GM12864 (cell line): ENCODE measurements at regions not wholly inside any gene's neighbourhood (a gene's known extent, or its start where the extent isn't known, plus 50 kb on each side); places are given as distances from the start of the nearest gene placed in this dataset.

ENCODE experiments used
- DNase-seq: peaks from one replicate; pipeline ENCODE4 v3.0.0-alpha.2; 2011; ENCODE audit warnings: low read depth
- H3K4me3 ChIP-seq: 2 replicates; pipeline ENCODE4 v1.5.1; 2011; ENCODE audit warnings: mild to moderate bottlenecking, low read depth, low read length, control low read depth
- TF ChIP-seq, protein P1 (sequence below): IDR thresholded peaks from 2 replicates; pipeline ENCODE4 v1.5.1; 2011; ENCODE audit warnings: low read depth, mild to moderate bottlenecking, moderate library complexity, low read length, control low read depth, inconsistent platforms; ENCODE audit errors: missing control alignments

DNA sequence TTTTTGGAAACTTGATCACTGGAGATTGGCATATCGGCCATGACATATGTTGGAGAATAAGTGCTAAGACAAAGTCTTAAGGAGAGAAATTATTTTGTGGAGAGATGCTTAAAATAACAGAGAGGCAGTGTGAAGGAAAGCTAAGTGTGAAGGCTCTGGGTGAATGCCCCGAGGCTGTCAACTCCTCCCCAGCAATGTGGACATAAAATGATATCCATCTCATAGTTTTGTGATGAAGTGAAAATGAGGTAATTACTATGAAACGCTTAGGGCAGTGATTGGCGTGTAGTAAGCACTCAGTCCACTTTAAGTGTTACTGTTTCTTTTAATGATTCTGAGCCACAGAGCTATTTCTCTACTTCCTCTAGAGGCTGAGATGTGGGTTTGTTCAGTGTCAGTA is 195.8 kb upstream of the KLF12 start:
- TF ChIP-seq, protein P1, sequence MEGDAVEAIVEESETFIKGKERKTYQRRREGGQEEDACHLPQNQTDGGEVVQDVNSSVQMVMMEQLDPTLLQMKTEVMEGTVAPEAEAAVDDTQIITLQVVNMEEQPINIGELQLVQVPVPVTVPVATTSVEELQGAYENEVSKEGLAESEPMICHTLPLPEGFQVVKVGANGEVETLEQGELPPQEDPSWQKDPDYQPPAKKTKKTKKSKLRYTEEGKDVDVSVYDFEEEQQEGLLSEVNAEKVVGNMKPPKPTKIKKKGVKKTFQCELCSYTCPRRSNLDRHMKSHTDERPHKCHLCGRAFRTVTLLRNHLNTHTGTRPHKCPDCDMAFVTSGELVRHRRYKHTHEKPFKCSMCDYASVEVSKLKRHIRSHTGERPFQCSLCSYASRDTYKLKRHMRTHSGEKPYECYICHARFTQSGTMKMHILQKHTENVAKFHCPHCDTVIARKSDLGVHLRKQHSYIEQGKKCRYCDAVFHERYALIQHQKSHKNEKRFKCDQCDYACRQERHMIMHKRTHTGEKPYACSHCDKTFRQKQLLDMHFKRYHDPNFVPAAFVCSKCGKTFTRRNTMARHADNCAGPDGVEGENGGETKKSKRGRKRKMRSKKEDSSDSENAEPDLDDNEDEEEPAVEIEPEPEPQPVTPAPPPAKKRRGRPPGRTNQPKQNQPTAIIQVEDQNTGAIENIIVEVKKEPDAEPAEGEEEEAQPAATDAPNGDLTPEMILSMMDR = no peak
- H3K4me3 ChIP-seq = no peak overlapping the region
- no peak for DNase-seq

DNA sequence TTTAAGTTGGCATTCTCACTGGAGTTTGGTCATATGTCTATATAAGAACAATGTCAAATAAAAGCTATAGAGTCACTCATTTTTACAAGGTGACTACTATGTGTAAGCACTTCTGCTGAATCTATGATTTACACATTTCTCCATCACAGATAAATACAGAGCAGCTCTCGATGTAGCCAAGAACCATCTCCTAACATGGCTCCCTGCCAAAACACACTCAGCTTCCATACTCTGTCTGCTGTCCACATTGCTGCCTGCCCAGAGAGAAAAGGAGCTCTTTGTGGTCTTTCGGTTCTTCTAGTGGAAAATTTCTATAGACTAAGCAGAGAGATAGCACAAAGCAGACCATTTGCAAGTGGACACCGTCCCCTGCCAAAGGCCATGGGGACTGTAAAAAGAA is 190.9 kb upstream of the KLF12 start:
- TF ChIP-seq, protein P1 = no peak
- DNase-seq = no peak
- H3K4me3 ChIP-seq = no peak overlapping the region

DNA sequence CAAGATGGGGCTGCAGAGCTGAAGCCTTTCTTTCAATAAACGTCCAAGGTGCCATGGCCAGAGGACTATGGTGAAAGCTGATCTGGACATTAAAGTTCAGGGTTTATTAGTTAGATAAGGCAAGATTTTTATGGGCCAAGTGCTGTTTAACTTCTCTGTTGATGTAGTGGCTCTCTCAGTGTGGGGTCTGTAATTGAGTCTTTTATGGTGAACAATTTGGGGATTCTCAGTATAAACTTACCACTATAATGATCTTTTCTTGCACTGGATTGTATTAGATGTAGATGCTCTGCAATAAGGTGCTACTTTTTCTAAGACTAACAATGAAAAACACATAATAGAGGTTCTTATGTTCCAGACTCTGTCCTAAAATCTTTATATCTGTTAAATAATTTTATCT is 190.1 kb upstream of the KLF12 start:
- no peak overlapping the region for H3K4me3 ChIP-seq
- TF ChIP-seq, protein P1 = no peak
- DNase-seq = no peak

DNA sequence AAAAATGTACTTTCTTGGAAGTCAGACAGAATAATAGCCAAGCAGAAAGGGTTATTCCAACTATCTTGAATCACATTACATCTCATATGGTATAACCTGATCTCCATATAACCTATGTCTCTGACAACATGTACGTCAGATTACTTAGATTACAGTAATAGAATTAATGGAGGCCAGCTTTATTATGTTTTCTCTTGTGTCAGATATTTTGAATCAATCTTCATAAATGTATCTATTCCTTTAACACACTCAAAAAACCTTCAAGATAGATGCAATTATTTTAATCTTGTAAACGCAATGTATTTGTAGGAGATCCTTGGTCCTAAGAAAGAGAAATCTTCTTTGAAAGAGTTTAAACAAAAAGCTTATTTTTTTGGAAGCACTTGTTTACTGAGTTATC is 188.4 kb upstream of the KLF12 start:
- DNase-seq = no peak
- H3K4me3 ChIP-seq = no peak overlapping the region
- TF ChIP-seq, protein P1 = no peak

DNA sequence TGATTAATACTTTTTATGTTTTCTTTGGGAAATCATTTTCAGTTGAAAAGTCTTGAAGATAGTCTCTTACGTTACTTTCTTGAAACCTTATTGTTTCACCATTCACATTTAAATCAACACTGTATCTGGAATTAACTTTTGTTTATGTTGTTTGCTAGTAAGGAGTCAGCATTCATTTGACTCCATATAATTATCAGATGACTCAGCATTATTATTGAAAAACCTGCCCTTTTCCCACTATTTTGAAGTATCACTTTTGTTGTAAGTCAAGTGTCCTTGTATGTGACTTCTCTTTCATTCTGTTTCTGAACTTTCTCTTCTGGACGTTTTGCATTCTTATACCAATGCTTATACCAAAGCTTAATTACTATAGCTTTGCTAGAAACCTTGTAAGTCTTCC is 186.1 kb upstream of the KLF12 start:
- H3K4me3 ChIP-seq = no peak overlapping the region
- TF ChIP-seq, protein P1 = no peak
- no peak for DNase-seq

DNA sequence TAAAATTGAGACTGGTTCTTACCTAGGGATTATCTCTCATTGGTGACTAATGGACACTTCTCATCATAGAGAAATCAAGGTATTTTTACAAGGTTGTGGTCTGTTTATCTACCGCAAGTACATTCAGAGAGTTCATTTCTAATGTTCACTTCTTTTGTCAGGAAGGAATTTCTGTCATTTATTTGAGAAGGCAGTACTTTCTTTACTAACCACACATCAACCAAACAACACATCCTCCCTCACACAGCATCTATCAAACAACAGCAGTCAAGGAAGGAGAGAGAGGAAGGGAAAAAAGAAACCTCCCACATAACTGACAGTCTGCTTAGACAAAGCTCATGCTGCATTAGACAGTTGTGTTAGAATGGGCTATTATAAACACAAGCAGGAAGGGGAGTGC is 182.3 kb upstream of the KLF12 start:
- no peak for DNase-seq
- TF ChIP-seq, protein P1 = no peak
- H3K4me3 ChIP-seq = no peak overlapping the region

DNA sequence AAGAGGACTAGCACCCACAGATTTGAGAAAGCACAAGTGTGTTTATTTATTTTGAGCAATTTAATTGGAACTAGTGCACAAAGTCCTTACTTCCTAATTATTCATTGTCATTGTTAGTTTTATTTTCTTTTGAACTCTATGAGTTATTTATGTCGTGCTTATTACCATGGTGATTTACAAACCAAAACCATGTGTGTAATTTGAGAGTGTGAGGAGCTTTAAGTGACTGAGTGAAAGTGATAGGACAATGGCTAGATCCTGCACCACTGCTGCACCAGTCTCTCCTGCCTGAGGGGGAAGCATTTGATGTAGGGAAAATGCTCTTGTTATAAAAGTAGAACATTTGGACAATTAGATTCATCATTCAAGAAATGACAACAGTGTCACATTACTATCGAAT is 172.3 kb upstream of the KLF12 start:
- no peak overlapping the region for H3K4me3 ChIP-seq
- TF ChIP-seq, protein P1 = no peak
- DNase-seq = no peak
